ENCODE measurements at regions not wholly inside any gene's neighbourhood (a gene's known extent, or its start where the extent isn't known, plus 50 kb on each side); places are given as distances from the start of the nearest gene placed in this dataset.

GRCh38 chr10:9635691-9636090, 1382.0 kb upstream of the CELF2 start:
- no peak overlapping the region for H3K4me3 ChIP-seq (replicated peaks; ENCODE audit: low read depth, low read length)
- DNase-seq (ENCODE audit: low read depth) = peak; percentile 13
- no peak for TF ChIP-seq CTCF (IDR thresholded peaks at IDR 0.05; ENCODE audit: low read length, missing control alignments)

- DNase-seq (ENCODE audit: low read depth) = peak; percentile 6
- no peak overlapping the region for H3K4me3 ChIP-seq (replicated peaks; ENCODE audit: low read depth, low read length)
- no peak for TF ChIP-seq CTCF (IDR thresholded peaks at IDR 0.05; ENCODE audit: low read length, missing control alignments)
Observed at GRCh38 chr10:9636216-9636615, 1381.5 kb upstream of the CELF2 start.

- TF ChIP-seq CTCF (IDR thresholded peaks at IDR 0.05; ENCODE audit: low read length, missing control alignments) = no peak
- DNase-seq (ENCODE audit: low read depth) = no peak
- H3K4me3 ChIP-seq (replicated peaks; ENCODE audit: low read depth, low read length) = no peak overlapping the region
Observed at GRCh38 chr10:9643782-9644181, 1373.9 kb upstream of the CELF2 start.

- no peak overlapping the region for H3K4me3 ChIP-seq (replicated peaks; ENCODE audit: low read depth, low read length)
- no peak for DNase-seq (ENCODE audit: low read depth)
- no peak for TF ChIP-seq CTCF (IDR thresholded peaks at IDR 0.05; ENCODE audit: low read length, missing control alignments)
Observed at GRCh38 chr10:9645404-9645803, 1372.3 kb upstream of the CELF2 start.

GRCh38 chr10:9645928-9646600, 1371.6 kb upstream of the CELF2 start:
- no peak overlapping the region for H3K4me3 ChIP-seq (replicated peaks; ENCODE audit: low read depth, low read length)
- no peak for TF ChIP-seq CTCF (IDR thresholded peaks at IDR 0.05; ENCODE audit: low read length, missing control alignments)
- DNase-seq (ENCODE audit: low read depth) = no peak

- TF ChIP-seq CTCF (IDR thresholded peaks at IDR 0.05; ENCODE audit: low read length, missing control alignments) = no peak
- no peak for DNase-seq (ENCODE audit: low read depth)
- H3K4me3 ChIP-seq (replicated peaks; ENCODE audit: low read depth, low read length) = no peak overlapping the region
Observed at GRCh38 chr10:9654261-9654660, 1363.4 kb upstream of the CELF2 start.

GRCh38 chr10:9656386-9656785, 1361.3 kb upstream of the CELF2 start:
- no peak for DNase-seq (ENCODE audit: low read depth)
- H3K4me3 ChIP-seq (replicated peaks; ENCODE audit: low read depth, low read length) = no peak overlapping the region
- TF ChIP-seq CTCF (IDR thresholded peaks at IDR 0.05; ENCODE audit: low read length, missing control alignments) = no peak
